ENCODE measurements at regions not wholly inside any gene's neighbourhood (a gene's known extent, or its start where the extent isn't known, plus 50 kb on each side); places are given as distances from the start of the nearest gene placed in this dataset.

DNA sequence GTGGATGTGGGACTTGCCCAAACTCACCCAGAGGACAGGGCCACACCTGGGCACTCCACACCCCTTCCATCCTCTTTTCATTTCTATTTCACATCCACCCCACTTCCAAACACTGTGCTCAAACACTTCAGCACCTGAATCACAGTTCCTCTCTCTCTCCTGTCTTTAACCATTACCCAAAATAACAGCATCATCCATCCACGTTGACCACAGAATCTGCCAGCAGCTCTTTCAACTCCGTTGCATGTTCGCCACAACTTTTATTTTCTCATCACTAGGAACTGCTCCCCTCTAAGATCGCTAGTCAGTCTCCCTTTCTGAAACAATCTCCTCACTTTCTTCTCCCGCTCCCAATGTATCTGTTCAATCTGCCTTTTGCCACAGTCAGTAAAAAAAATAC is 121.6 kb upstream of the HNRNPA3 start:
- no peak for DNase-seq

DNA sequence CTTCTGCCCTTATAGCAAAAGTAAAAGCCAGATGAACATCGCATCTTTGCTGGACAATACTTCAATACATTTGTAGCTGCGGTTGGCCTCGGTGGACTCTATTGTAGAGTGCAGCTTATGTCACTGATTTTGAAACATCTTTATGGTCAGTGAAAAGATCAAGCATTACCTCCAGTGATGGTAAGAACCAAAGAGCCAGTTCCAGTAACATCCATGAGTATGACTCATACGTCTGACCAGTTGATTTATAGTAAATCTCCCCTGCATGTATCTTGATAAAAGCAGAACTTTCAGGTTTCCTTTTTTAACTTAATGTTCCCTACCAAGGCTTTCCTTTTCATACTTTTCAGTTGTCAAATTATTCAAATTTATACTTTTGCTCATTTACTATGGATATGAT is 119.2 kb upstream of the HNRNPA3 start:
- DNase-seq, result no peak

DNA sequence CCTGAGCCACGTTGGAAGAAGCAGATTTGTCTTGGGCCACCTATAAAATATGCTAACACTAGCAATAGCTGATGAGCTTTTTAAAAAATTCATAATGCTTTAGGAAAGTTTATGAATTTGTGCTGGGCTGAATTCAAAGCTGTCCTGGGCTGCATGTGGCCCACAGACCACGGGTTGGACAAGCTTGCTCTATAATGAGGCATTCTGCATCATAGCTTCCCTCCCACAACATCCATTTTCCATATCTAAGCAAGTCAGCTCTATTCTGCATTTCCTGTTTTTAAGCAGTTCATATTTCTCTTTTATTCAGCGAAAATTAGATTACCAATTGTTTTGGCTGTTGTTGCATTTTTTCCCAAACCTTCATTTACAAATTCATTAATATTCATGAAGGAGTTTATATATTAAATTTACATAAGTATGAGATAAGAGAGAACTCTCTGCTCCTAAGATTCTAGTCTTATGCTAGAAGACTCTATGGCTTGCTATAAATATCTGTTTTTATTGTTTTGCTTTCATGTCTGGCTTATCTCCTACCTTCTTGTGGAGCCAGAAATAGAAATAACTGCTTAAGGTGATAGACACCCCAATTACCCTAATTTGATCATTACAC is 114.5 kb upstream of the HNRNPA3 start:
- no peak for DNase-seq

DNA sequence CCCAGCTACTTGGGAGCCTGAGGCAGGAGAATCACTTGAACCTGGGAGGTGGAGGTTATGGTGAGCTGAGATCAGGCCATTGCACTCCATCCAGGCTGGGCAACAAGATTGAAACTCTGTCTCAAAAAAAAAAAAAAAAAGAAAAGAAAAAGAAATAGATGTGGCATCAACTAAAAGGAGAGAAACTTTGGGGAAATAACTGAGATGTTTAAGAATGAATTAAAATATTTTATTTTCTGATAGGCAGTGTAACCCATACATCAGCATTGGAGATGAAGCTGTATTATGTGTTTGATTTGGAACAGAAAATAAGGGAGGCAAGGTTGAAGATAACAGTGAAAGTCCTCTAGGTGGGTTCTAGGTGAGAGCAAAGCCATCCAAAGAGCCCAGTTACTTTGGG is 110.7 kb upstream of the HNRNPA3 start:
- DNase-seq, result no peak

DNA sequence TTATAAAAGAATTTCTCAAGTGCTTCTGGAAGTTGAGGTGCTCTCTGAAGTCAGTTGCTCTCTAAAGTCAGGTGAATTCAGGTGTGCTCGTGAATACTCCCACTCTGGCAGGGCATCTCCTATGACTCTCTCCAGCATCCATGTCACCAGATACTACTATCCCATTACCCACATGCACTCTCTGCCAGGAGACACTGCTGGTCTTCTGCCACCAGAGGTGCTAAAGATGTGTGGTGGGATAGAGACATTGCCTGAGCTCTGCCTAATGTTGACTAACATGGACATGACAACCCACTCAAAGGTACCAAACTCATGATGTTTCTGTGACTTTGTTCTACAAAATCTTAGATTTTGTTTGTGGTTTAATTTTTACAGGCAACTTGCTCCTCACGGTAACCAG is 106.4 kb upstream of the HNRNPA3 start:
- DNase-seq, result no peak

DNA sequence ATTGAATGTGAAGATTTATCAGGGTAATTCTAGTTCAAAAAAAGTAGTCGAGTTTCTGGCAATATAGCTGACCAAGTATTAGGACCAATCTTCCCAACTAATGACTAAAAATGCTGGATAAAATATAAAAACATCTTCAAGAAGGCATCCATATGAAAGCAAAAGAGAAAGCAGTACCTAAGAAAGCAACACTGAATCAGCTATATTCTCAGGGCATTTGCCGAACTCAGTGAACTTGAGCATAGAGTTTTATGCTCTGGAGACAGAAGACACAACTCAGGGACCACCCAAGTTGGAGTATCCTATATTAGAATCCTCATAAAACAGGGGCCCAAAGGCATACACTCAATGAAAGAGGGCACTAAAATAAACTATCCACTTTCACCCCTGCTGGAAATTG is 103.7 kb upstream of the HNRNPA3 start:
- no peak for DNase-seq

DNA sequence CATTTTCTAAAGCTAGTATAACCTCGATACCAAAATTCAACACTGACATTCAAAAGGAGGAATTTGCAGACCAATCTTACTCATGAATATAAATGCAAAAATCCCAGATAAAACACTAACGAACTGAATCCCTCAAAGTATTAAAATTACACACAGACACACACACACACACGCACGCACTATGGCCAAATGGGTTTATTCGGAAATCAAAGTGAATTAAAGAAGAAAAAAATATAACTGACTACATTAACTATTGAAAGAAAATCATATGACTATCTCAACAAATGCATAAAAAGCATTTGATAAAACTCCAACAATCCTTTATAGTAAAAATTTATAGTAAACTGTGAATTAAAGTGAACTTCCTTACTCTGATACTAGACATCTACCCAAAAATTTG is 97.9 kb upstream of the HNRNPA3 start:
- no peak for DNase-seq

DNA sequence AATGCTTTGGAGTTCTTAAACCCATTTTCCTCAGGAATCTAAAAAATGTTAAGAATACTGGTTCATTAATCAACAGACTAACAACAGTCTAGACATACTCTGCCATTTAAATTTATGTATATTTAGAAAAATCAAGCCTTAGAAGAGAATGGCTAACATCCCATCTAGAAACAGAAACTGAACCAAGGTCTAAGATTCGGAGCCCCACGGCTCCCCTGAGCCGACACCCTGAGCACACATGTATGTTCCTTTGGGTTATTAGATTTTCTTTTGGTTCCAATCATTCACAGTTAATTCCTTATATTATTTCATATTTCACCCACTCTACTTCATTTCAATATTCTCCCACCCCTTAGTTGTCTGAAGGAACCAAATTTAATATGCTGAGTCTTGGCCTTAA is 94.8 kb upstream of the HNRNPA3 start:
- no peak for DNase-seq

DNA sequence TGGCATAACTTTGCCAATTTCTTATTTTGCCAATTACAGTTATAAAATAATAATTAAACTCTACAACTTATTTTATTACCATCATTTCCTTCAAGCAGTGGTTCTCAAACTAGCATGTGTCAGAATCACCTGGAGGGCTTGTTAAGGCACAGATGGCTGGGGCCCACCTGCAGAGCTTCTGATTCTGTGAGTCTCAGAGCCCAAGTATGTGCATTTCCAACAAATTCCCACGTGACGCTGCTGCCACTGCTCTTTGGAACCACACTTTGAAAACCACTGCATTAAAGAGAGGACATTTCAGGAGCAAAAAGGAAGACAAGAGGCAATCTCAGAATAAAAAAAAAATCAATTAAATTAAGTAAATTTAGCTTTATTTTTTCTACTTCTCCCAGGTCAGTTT is 94.0 kb upstream of the HNRNPA3 start:
- DNase-seq, result no peak

DNA sequence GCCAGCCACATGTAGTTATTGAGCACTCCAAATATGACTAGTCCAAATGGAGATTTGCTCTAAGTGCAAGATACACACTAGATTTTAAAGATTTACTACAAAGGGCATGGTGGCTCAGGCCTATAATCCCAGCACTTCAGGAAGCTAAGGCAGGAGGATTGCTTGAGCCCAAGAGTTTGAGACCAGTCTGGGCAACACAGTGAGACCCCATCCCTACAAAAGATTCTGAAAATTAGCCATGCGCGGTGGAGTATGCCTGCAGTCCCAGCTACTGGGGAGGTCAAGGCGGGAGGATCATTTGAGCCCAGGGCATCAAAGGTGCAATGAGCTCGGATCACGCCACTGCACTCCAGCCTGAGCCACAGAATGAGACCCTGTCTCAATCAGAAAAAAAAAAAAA is 93.5 kb upstream of the HNRNPA3 start:
- DNase-seq, result no peak

DNA sequence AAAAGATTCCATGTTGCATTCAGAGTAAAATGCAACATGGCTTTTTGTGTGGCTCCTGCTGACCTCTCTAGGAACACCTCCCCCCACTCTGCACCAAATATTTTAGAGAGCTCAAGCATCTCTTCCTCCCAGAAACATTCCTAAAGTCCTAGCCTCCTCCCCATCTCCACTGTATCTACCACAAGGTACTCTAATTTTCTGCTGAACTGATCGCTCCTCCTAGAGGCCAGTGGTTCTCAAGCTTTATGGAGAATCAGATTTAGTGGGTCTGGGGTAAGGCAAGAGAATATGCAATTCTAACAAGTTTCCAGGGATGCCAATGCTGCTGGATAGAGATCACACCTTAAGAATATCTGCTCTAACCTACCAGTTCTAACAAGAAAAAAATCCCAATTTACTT is 89.5 kb upstream of the HNRNPA3 start:
- no peak for DNase-seq

DNA sequence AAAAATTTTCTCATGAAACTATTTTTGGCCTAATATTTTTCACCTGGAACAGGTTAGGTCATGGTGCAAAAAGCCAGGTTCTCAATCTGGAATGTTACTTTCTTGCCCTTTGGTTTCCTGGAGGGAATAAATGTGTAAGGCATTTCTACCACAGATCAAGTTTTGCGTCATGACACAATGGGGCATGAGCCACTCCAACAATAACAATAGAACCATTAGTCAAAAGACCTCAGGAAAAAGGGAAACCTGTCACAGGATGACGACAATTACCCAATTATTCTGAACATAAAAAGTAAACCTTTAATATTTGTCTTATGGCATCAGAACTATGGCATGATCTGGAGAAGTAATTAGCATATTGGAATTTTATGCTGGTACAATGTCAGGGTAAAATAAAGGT is 88.2 kb upstream of the HNRNPA3 start:
- DNase-seq, result no peak

DNA sequence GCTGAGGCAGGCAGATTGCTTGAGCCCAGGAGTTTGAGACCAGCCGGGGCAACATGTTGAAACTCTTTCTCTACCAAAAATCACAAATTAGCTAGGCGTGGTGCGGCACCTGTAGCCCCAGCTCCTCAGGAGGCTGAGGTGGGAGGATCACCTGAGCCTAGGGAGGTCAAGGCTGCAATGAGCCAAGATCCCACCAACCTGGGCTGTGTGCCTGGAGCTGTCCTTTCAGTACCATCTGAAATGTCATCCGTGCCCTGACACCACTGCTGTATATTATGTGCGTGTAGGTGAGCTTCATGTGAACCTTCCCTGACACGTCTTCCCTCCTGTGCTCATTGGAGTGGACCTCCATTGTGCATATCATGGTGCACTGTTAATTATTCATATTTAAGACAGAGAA is 84.8 kb upstream of the HNRNPA3 start:
- no peak for DNase-seq

DNA sequence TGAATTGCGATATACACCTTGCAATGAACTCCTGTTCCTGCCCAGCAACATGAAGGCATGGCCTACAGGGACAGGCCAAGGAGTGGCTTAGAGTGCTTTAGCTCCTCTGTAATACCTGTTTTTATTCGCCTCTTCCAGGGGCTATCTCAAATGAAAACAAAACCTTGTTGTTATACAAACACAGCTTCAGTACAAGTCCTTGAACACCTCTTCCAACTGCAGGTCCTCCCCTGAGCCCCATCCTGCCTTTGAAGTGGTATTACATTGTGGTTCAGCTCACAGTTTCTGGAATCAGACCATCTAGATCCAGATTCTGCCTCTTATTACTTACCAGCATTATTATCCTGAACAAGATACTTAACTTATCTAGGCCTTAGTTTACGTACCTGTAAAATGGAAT is 83.0 kb upstream of the HNRNPA3 start:
- no peak for DNase-seq

DNA sequence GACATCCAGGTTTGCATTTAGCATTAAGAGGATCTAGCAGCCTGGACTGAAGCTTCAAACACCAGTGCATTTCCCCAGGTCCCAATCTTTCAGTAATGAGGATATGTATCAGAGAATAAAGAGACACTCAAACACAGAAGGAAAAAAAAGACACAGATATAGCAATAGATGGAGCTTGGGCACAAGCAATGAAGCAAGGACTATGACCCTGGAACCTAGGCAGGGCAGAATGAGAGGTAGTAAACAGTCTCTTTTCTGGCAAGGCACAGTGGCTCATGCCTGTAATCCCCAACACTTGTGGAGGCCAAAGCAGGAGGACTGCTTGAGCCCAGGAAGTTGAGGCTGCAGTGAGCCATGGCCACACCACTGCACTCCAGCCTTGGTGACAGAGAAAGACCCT is 80.7 kb upstream of the HNRNPA3 start:
- DNase-seq, result no peak

DNA sequence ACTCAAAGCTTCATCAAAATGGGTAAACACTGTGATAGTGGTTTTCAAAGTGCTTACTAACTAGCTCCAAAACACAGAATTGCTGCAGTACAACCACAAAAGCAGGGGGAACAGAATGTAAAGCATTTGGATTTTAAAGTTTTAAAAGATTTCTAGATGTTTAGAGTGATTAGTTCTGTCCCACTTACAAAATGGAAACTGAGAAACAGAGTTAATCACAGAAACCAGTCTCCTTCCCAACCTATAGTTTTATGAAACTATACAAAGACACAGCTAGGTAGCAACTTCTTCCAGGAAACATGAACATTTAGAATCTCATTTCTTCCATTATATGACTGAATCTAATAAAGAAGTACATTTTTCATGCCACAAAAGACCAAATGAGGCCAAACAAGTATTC is 73.8 kb upstream of the HNRNPA3 start:
- no peak for DNase-seq

DNA sequence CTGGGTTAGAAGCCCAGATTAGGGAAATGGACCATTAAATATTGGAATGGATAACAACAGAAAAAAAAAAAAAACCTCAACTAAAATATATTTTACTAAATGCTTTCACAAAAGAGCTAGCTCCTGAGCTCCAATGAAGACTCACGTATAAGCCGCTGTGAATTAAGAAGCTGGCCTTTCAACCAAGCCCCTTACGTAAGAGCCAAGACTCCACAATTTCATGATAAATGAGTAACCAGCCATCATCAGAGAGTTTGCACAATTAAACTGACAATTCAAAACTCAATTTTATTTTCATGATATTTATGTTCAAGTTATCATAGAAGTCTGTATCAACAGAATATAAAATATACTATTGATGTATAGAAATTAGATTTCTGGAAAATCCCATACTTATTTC is 70.7 kb upstream of the HNRNPA3 start:
- no peak for DNase-seq

DNA sequence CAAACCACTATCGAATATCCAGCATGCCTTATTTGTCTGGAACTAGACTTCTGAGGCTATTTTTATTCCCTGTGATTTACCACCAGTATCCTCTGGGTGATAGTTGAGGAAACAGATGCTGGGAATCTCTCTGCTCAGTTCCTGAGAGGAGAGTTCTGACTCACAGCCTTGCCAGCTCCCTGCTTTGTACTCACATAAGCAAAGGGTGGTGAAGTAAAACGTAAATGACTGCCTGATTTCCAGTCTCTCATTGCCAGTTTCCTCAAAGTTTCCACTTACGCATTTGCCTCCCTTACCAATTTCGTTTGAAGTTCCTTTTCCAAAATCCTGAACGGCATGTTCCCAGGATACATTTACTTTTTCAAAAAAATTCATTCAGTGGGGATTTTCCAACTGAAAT is 69.2 kb upstream of the HNRNPA3 start:
- DNase-seq, result no peak

DNA sequence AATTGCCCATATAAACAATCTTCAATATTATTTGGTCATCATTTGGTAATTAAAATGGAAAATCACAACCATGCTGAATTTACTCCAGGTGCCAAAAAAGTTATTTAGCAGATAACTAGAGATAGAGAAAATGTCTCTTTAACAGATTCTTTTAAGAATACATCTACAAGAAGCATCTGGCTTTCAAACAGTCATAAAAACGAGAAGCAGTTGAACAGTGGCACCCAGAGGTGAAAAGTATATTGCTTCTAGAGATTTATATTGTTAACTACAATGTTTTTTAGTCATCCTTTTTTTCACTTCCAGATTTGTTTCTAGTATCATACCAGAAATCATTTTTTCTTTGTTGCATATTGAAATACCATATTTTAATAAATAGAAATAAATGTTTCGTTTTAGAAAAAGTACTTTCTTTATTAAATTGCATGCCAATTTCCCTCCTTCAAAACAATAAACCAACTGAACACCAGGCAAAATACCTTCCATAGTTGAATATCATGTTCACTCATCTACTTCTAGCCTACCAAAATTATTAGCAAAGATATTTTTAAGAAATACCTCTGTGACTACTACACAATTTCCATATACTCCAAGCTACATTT is 65.4 kb upstream of the HNRNPA3 start:
- DNase-seq, result peak; percentile 18

DNA sequence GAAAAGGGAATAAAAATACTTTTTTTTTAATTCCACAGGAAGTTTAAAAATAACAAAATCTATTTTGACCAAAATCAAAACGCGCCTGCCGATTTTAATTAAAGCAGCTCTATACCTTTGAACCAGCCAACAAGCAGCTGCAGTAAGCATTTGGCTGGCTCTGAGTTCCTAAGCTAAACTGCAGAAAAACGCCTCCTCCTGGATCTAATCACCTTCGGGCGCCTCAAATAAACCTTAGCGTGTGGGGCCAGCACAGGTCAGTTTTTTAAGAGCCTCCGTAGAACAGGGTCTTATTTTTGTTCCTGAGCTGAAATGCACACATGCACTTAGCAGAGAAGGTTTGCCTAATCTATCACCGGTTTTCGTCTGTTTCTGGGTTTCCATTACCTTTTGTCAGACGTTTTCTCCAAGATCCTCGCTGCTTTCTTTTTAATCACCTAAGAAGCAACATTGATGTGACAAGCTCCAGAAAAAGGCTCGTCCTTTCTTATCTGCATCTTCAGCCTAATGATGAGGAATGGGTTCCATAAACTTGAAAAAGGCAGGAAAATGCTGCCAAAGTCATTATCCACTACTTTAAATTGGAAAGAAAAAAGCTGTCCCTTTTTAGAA is 64.7 kb upstream of the HNRNPA3 start:
- no peak for DNase-seq

DNA sequence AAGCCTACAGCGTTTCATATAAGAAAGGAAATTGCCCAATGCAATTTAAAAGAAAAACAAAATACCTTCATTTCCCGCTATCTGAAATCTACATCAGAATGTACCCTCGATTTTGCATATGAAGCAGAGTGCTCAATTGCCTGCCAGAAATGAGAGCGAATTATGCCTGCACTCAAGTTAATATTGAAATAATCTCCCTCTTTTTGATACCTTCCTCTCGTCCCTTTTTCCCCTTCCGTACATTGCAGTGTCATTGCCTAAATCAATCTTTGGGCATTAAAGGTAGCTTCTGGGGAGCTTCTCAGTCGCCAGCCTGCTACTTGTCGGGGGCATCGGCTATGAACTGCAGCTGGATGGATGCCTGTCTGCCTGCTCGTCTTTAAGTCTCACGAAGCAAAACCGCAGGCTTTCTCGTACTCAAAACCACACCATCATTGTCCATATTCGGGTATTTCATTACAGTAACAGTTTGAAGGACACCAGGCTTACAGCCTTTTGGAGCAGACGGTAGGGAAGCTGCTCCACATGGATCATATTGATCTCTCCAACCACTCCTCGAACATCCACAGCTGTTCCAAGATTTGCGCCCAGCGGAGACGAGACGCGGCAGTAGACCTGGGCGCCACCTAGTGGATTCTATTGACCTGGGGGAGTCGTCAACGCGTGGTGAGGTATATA is 64.0 kb upstream of the HNRNPA3 start:
- DNase-seq, result peak; percentile 7

DNA sequence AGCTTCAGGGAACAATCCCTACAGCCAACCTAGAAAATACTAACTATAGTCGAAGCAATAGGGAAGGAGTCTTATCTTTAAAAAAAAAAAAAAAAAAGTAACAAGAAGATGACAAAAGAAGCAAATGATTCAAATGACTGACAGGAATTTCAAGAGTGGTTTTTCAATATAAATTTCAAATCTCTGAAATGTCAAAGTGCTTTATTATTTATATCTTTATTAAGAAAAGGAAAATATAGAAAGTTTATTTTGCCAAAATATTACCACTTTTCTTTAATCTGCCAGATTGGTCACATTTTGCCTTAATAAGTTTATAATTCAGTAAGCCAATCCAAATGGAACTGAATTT is 63.5 kb upstream of the HNRNPA3 start:
- DNase-seq, result no peak

DNA sequence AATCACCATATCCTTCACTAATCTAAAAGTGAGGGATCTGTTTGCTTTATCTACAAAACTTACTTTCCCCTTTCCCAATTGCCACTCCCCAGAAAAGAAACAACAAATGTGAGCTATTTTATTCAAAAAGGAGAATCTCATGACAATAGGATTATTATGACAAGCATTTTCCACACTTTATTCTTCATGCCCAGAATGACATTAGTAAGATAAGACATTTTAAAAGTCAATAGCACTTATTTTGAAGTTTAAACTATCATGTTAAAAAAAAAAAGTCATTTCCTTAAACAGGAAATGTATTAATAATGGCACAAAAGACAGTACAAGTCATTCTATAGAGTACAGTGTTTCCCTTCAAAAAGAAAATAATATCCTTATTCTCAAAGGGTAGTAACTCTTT is 58.8 kb upstream of the HNRNPA3 start:
- no peak for DNase-seq

DNA sequence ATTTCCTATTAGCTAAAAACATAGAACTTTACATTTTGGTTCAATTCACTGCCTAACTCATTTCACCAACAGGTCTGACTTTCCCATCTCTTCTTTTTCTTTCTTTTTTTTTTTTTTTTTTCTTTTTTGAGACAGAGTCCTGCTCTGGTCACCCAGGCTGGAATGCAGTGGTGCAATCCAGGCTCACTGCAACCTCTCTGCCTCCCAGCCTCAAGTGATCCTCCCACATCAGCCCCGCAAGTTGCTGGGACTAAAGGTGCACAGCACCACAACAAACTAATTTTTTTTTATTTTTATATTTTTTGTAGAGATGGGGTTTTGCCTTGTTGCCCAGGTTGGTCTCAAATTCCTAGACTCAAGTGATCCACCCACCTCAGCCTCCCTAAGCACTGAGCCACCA is 57.8 kb upstream of the HNRNPA3 start:
- no peak for DNase-seq

DNA sequence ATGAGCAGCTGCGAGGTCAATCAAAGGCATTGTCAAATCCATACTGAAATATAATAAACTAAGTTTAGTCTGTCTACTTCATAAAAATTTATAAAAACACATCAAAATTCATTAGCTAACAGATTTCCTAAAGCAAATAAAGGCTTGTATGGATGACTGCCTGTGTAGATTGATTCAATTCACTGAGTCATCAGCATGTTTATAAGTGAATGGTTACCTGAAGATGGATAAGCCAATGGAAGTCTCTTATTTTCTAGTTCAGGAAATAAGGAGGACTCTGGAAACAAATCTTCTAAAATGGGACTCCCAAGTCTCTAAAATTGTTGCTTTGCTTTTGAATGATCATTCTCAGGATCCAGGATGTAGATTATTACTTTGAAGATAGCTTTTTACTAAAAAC is 57.0 kb upstream of the HNRNPA3 start:
- no peak for DNase-seq

All from NCI-H187 treated with DMSO at 0.1 percent for 48 hours (cell line).